PC-3 (cell line): ENCODE measurements at regions not wholly inside any gene's neighbourhood (a gene's known extent, or its start where the extent isn't known, plus 50 kb on each side); places are given as distances from the start of the nearest gene placed in this dataset.

Source experiments
- ATAC-seq: fragments of 200-7000 bp; cut with Tn5 transposase; 2 replicates; pipeline ENCODE4 v1.9.1; 2020; ENCODE audit warnings: mild to moderate bottlenecking, moderate library complexity
- BruUV-seq: library from RNA; stranded (reverse); fragments of 400-500 nt; replicated peaks from 2 replicates; lab custom pipeline; 2021; lab: Mats Ljungman, UMichigan
- CTCF ChIA-PET: fragments of 300-600 bp; sonication (Branson Sonifier 250); formaldehyde crosslinking; loops from one replicate; lab custom pipeline; 2022; ENCODE audit warnings: antibody characterized with exemption; lab: Charles Lee
- POLR2A ChIA-PET: fragments of 300-600 bp; sonication (Branson Sonifier 250); formaldehyde crosslinking; loops from one replicate; lab custom pipeline; 2022; ENCODE audit warnings: antibody characterized with exemption; ENCODE audit not compliant: unreplicated experiment; lab: Charles Lee
- DNase-seq: peaks from one replicate; pipeline ENCODE4 v3.0.0-alpha.2; 2015
- H2AFZ ChIP-seq: fragments of 300-600 bp; sonication (generic); 2 replicates; pipeline ENCODE4 v1.6.0; 2016; ENCODE audit warnings: antibody characterized with exemption, low read length
- H3F3A ChIP-seq: fragments of 300-600 bp; sonication (generic); one replicate; pipeline ENCODE4 v1.6.0; 2017; ENCODE audit warnings: antibody characterized with exemption, low read length, control low read depth, mild to moderate bottlenecking; ENCODE audit not compliant: unreplicated experiment
- H3K27ac ChIP-seq: fragments of 300-600 bp; sonication (generic); 2 replicates; pipeline ENCODE4 v1.5.1; 2016; ENCODE audit warnings: mild to moderate bottlenecking, low read length
- H3K27me3 ChIP-seq: fragments of 300-600 bp; sonication (generic); 2 replicates; pipeline ENCODE4 v1.6.1; 2016; ENCODE audit warnings: low read length, mixed read lengths
- H3K36me3 ChIP-seq: fragments of 300-600 bp; sonication (generic); 2 replicates; pipeline ENCODE4 v1.6.1; 2016; ENCODE audit warnings: low read depth, mixed run types, low read length, mixed read lengths
- H3K4me1 ChIP-seq: fragments of 300-600 bp; sonication (generic); 2 replicates; pipeline ENCODE4 v1.5.1; 2016; ENCODE audit warnings: low read length; ENCODE audit not compliant: insufficient read depth
- H3K4me2 ChIP-seq: fragments of 300-600 bp; sonication (generic); 2 replicates; pipeline ENCODE4 v1.6.0; 2016; ENCODE audit warnings: low read length
- H3K4me3 ChIP-seq: fragments of 300-600 bp; sonication (generic); 2 replicates; pipeline ENCODE4 v1.5.1; 2016; ENCODE audit warnings: mild to moderate bottlenecking, low read length, mixed read lengths
- H3K79me2 ChIP-seq: fragments of 300-600 bp; sonication (generic); 2 replicates; pipeline ENCODE4 v1.6.1; 2017; ENCODE audit warnings: low read length, mixed read lengths
- H3K9ac ChIP-seq: fragments of 300-600 bp; sonication (generic); 2 replicates; pipeline ENCODE4 v1.6.0; 2016; ENCODE audit warnings: mild to moderate bottlenecking, low read length
- H3K9me2 ChIP-seq: fragments of 300-600 bp; sonication (generic); replicated peaks from 2 replicates; pipeline ENCODE4 v1.6.1; 2016; ENCODE audit warnings: mixed run types, low read length, mixed read lengths
- H3K9me3 ChIP-seq: fragments of 300-600 bp; sonication (generic); 2 replicates; pipeline ENCODE4 v1.6.1; 2016; ENCODE audit warnings: low read length, mixed read lengths
- H4K20me1 ChIP-seq: fragments of 300-600 bp; sonication (generic); 2 replicates; pipeline ENCODE4 v1.6.1; 2016; ENCODE audit warnings: low read length, mixed read lengths
- CTCF ChIP-seq: fragments of 300-600 bp; sonication (generic); conservative IDR thresholded peaks from 2 replicates; pipeline ENCODE4 v1.5.1; 2017; ENCODE audit warnings: antibody characterized with exemption, low read depth, mild to moderate bottlenecking, low read length
- EZH2 ChIP-seq: fragments of 300-600 bp; sonication (generic); IDR thresholded peaks from one replicate; pipeline ENCODE4 v1.6.1; 2017; ENCODE audit warnings: antibody characterized with exemption, mild to moderate bottlenecking, low read length; ENCODE audit not compliant: unreplicated experiment
- EZH2phosphoT487 ChIP-seq: fragments of 300-600 bp; sonication (generic); IDR thresholded peaks from 2 replicates; pipeline ENCODE4 v1.6.1; 2018; ENCODE audit warnings: mild to moderate bottlenecking, antibody characterized with exemption, low read length, borderline replicate concordance
- intact Hi-C: fragments of 100-400 bp; cut with micrococcal nuclease; formaldehyde crosslinking; loops from 2 replicates; pipeline ENCODE4 v1.9.0; 2023

GRCh38 chr16:51696376-51696775, 545.3 kb upstream of the SALL1 start:
- no peak for TF ChIP-seq EZH2
- TF ChIP-seq CTCF = no peak
- TF ChIP-seq EZH2phosphoT487 = no peak
- intact Hi-C loops = no loop called here
- no peaks in the 10 kb centered on the region for H3K27me3 ChIP-seq

GRCh38 chr16:51691109-51691508, 540.0 kb upstream of the SALL1 start:
- Histone ChIP-seq H3K9ac (no peak overlapping the region), H3K4me1 (no peaks in the 10 kb centered on the region), H3K9me2 (no peaks in the 10 kb centered on the region), H3K4me2 (no peak overlapping the region), H3K27ac (no peak overlapping the region), H4K20me1 (no peaks in the 10 kb centered on the region), H3K4me3 (no peak overlapping the region), H3K27me3 (no peaks in the 10 kb centered on the region), H3K79me2 (no peaks in the 10 kb centered on the region), H3K9me3 (no peaks in the 10 kb centered on the region), H2AFZ (no peak overlapping the region), H3F3A (no peaks in the 10 kb centered on the region), H3K36me3 (no peaks in the 10 kb centered on the region)
- no peak for ATAC-seq
- TF ChIP-seq CTCF (no peak), EZH2phosphoT487 (no peak), EZH2 (no peak)
- ChIA-PET CTCF (no interaction called here), POLR2A (no interaction called here)
- BruUV-seq = no TSS peak
- no peak for DNase-seq
- intact Hi-C loops = no loop called here

More at GRCh38 chr16:51696376-51696775, 545.3 kb upstream of the SALL1 start:
- no peak for DNase-seq
- Histone ChIP-seq H4K20me1 (no peaks in the 10 kb centered on the region), H3F3A (no peaks in the 10 kb centered on the region), H3K4me2 (no peak overlapping the region), H3K9me2 (no peaks in the 10 kb centered on the region), H3K27ac (no peak overlapping the region), H3K9me3 (no peaks in the 10 kb centered on the region), H3K36me3 (no peaks in the 10 kb centered on the region), H2AFZ (no peak overlapping the region), H3K4me1 (no peaks in the 10 kb centered on the region), H3K79me2 (no peaks in the 10 kb centered on the region), H3K9ac (no peak overlapping the region), H3K4me3 (no peak overlapping the region)
- POLR2A ChIA-PET = no interaction called here
- ATAC-seq = no peak
- CTCF ChIA-PET = no interaction called here
- BruUV-seq = no TSS peak

- intact Hi-C loops = no loop called here
- H3K4me1 ChIP-seq = no peaks in the 10 kb centered on the region
- H3K9me3 ChIP-seq = no peaks in the 10 kb centered on the region
- DNase-seq (no peak), ATAC-seq (no peak)
- no peak overlapping the region for H3K4me2 ChIP-seq
- ChIA-PET POLR2A (no interaction called here), CTCF (no interaction called here)
- no peaks in the 10 kb centered on the region for H3K79me2 ChIP-seq
- no peak overlapping the region for H3K27ac ChIP-seq
- no peak overlapping the region for H3K9ac ChIP-seq
- TF ChIP-seq EZH2phosphoT487 = no peak
- TF ChIP-seq CTCF = no peak
- no peak for TF ChIP-seq EZH2
- H3K27me3 ChIP-seq = no peaks in the 10 kb centered on the region
- no peaks in the 10 kb centered on the region for H3F3A ChIP-seq
- BruUV-seq = no TSS peak
- no peak overlapping the region for H3K4me3 ChIP-seq
- no peaks in the 10 kb centered on the region for H3K9me2 ChIP-seq
- no peak overlapping the region for H2AFZ ChIP-seq
- H4K20me1 ChIP-seq = no peaks in the 10 kb centered on the region
- H3K36me3 ChIP-seq = no peaks in the 10 kb centered on the region
These were observed 534.4 kb upstream of the SALL1 start for GRCh38 chr16:51685498-51685897.
